ENCODE measurements at regions not wholly inside any gene's neighbourhood (a gene's known extent, or its start where the extent isn't known, plus 50 kb on each side); places are given as distances from the start of the nearest gene placed in this dataset.

GRCh38 chr15:47299846-47300434, 417.4 kb upstream of the SEMA6D start:
- WGBS, 3 donors = 76 to 80% (median 78%) methylated on average over 5 of the region's 5 CpGs
- TF ChIP-seq EP300 (IDR thresholded peaks at IDR 0.05) (no peak), POLR2A (IDR thresholded peaks at IDR 0.05) (no peak), CTCF (IDR thresholded peaks at IDR 0.05) (no peak)
- no peak overlapping the region for H3K4me3 ChIP-seq
- no peaks in the 10 kb centered on the region for H3K4me1 ChIP-seq (ENCODE audit: insufficient read depth)
- peaks cover 0 to 3% of the 10 kb centered on the region in 2 donors for H3K9me3 ChIP-seq
- no peak overlapping the region for H3K27ac ChIP-seq
- no peak for DNase-seq
- no peaks in the 10 kb centered on the region for H3K27me3 ChIP-seq
- intact Hi-C loops (cut with DNase I) = no loop called here
- H3K36me3 ChIP-seq = no peaks in the 10 kb centered on the region

GRCh38 chr15:47300596-47300995, 416.7 kb upstream of the SEMA6D start:
- Histone ChIP-seq H3K27ac (no peak overlapping the region), H3K4me1 (ENCODE audit: insufficient read depth) (no peaks in the 10 kb centered on the region)
- TF ChIP-seq POLR2A (IDR thresholded peaks at IDR 0.05) = no peak
- TF ChIP-seq EP300 (IDR thresholded peaks at IDR 0.05) = no peak
- no peak for TF ChIP-seq CTCF (IDR thresholded peaks at IDR 0.05)

GRCh38 chr15:47301481-47301880, 415.8 kb upstream of the SEMA6D start:
- H3K9me3 ChIP-seq = no peaks in the 10 kb centered on the region
- no peak overlapping the region for H3K27ac ChIP-seq
- WGBS, 3 donors = 46 to 54% (median 49%) methylated on average over 3 of the region's 3 CpGs
- no peaks in the 10 kb centered on the region for H3K4me1 ChIP-seq (ENCODE audit: insufficient read depth)
- H3K36me3 ChIP-seq = no peaks in the 10 kb centered on the region
- intact Hi-C loops (cut with DNase I) = no loop called here
- no peak for DNase-seq
- no peak overlapping the region for H3K4me3 ChIP-seq
- TF ChIP-seq CTCF (IDR thresholded peaks at IDR 0.05) = no peak
- TF ChIP-seq POLR2A (IDR thresholded peaks at IDR 0.05) = no peak
- TF ChIP-seq EP300 (IDR thresholded peaks at IDR 0.05) = no peak
- no peaks in the 10 kb centered on the region for H3K27me3 ChIP-seq

More at GRCh38 chr15:47300596-47300995, 416.7 kb upstream of the SEMA6D start:
- Histone ChIP-seq H3K27me3 (no peaks in the 10 kb centered on the region), H3K4me3 (no peak overlapping the region), H3K9me3 (peaks cover 0 to 3% of the 10 kb centered on the region in 2 donors), H3K36me3 (no peaks in the 10 kb centered on the region)
- intact Hi-C loops (cut with DNase I) = no loop called here
- no peak for DNase-seq

- Histone ChIP-seq H3K9me3 (no peaks in the 10 kb centered on the region), H3K4me1 (ENCODE audit: insufficient read depth) (no peaks in the 10 kb centered on the region), H3K27me3 (no peaks in the 10 kb centered on the region), H3K4me3 (no peak overlapping the region), H3K27ac (no peak overlapping the region), H3K36me3 (no peaks in the 10 kb centered on the region)
- DNase-seq = no peak
- intact Hi-C loops (cut with DNase I) = no loop called here
- TF ChIP-seq CTCF (IDR thresholded peaks at IDR 0.05) (no peak), POLR2A (IDR thresholded peaks at IDR 0.05) (no peak), EP300 (IDR thresholded peaks at IDR 0.05) (no peak)
Observed at GRCh38 chr15:47304656-47305055, 412.6 kb upstream of the SEMA6D start.
